ENCODE measurements at regions not wholly inside any gene's neighbourhood (a gene's known extent, or its start where the extent isn't known, plus 50 kb on each side); places are given as distances from the start of the nearest gene placed in this dataset.
"Not testable (repeated sequence)": the region's sequence is repeated elsewhere in the genome, so short reads cannot be mapped to it uniquely, and the experiment has no call there.

DNA sequence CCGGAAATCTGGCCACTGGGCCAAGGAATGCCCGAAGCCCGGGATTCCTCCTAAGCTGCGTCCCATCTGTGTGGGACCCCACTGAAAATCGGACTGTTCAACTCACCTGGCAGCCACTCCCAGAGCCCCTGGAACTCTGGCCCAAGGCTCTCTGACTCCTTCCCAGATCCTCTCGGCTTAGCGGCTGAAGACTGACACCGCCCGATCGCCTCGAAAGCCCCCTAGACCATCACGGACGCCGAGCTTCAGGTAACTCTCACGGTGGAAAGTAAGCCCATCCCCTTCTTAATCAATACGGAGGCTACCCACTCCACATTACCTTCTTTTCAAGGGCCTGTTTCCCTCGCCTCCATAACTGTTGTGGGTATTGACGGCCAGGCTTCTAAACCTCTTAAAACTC lies 51.4 kb upstream of the SPP1 start:
- not testable (repeated sequence) for H3K27ac Mint-ChIP-seq, DNase-seq, H3K27me3 Mint-ChIP-seq, H3K9me3 Mint-ChIP-seq, H3K4me3 Mint-ChIP-seq, ATAC-seq, H3K4me1 Mint-ChIP-seq
